ENCODE measurements at regions not wholly inside any gene's neighbourhood (a gene's known extent, or its start where the extent isn't known, plus 50 kb on each side); places are given as distances from the start of the nearest gene placed in this dataset.

GRCh38 chr4:184892999-184893398 lies 67.2 kb upstream of the ACSL1 start:
- TF ChIP-seq POLR2A (IDR thresholded peaks at IDR 0.05) (no peak), CTCF (IDR thresholded peaks at IDR 0.05) (no peak)
